ENCODE measurements at regions not wholly inside any gene's neighbourhood (a gene's known extent, or its start where the extent isn't known, plus 50 kb on each side); places are given as distances from the start of the nearest gene placed in this dataset.

DNA sequence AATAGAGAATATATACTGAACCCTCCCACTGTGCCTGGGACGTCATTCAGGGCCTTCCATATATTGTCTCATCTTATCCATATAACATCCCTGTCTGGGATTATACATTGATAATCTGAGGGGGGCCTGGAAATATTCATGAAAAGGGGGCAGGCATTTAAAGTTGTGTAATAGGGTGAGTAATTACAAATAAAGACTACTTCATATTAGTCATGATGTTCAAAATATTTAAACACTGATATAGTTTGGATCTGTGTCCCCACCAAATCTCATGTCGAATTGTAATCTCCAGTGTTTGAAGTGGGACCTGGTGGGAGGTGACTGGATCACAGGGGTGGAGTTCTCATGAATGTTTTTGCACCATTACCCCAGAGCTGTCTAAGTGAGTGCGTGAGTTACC lies 97.8 kb downstream of the AQP9 start:
- DNase-seq (ENCODE audit: low read depth, low spot score) = no peak

DNA sequence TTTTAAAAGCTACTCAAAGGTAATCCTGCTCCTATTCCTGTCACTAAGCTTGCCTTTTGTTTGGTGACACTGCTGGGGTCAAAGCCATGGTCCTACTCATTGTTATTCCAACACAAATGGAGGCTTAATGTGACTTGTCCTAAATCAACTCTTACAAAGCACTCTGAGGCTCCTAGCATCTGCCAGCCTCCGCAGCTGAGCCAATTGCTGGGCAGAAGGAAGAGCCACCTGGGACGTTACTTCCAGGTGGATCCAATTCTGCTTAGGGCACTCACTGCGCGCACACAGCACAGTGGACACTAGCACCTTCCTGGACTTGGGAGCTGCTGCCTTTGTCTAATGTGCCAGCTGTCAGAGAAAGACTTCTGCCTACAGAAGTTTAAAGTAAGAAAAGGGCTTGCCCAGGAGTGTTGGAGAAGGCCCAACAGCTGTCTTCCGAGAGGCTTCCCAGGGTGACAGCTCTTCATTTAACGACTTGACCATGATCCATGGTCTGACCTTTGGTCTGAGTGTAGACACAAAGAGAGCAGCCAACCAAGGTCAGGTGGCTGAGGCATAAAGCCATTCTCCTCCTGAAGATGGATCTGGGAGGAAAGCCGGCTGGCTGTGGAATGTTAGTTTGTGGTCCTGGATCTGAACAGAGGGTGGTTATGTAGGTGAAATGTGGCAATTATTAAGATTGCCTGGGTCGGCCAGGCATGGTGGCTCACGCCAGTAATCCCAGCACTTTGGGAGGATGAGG lies 102.2 kb downstream of the AQP9 start:
- DNase-seq (ENCODE audit: low read depth, low spot score) = no peak

DNA sequence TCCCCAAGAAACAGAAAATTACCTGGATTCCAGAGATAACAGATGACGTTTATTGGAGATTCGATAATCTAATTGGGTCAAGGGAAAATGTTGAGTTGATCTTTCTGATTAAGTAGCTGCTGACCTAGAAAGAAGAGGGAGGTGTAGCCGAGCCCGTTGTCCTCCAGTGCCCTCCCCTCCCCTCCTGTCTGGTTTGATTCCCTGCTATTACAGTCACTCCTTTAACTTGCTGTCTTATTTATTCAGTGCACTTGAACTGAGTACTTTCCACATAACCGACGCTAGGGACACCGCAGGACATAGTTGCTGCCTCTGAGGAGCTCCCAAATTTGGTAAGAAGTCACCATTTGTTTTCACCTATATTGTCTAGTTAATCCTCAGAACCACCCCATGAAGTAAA lies 103.7 kb downstream of the AQP9 start:
- no peak for DNase-seq (ENCODE audit: low read depth, low spot score)

DNA sequence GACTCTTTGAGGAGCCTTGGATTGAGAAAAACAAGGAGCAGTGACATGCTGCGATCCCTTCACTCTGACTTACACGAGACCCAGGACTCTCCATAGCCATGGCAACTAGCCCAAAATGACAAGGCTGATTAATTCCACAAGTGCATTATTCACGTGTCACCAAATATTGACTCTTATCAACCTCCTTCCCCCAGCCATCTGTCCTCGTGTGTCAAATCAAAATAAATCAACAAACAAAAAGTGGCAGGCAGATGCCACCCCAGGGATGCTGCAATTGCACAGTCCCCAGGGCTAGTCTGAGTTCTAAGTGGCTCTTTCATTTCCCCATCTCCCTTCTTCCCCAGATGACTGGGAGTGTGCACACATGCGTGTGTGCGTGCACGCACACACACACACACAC lies 104.9 kb downstream of the AQP9 start:
- DNase-seq (ENCODE audit: low read depth, low spot score) = no peak

DNA sequence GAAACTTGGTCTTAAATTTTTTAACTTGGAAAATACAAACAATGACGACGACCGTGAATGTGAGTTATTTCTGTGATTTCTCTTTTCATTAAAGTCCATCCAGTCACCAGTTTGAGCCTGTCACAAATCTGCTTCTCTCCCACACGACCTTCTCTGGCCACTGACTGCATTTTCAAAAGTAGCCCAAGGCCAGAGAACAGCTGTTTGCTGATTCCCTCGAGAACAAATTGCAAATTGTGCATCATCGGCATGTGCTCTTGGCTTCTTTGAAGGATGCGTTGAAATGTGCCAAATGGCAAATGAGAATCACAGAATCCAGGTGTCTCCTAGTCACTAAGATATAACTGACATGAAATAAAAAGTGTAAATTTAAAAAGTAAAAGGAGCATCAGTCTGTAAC lies 106.4 kb downstream of the AQP9 start:
- no peak for DNase-seq (ENCODE audit: low read depth, low spot score)

DNA sequence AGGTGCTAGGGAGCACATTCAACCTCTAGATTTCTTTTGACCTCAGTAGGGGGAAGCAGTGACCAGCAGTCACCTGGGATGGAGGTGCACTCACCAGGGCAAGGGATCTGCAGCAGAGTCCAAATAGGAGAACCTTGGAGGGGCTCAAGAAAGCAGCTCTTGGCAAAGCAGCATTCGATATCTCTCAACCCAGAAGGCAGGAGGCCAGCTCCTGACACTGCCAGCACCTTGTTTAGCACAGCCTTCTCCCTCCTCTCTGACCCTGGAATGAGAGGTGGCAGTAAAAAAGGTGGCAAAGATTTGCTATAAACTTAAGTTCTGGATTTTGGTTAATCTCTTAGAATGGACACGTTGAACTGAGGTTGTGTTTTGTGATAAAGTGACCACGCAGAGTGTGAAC lies 107.9 kb downstream of the AQP9 start:
- DNase-seq (ENCODE audit: low read depth, low spot score) = no peak

DNA sequence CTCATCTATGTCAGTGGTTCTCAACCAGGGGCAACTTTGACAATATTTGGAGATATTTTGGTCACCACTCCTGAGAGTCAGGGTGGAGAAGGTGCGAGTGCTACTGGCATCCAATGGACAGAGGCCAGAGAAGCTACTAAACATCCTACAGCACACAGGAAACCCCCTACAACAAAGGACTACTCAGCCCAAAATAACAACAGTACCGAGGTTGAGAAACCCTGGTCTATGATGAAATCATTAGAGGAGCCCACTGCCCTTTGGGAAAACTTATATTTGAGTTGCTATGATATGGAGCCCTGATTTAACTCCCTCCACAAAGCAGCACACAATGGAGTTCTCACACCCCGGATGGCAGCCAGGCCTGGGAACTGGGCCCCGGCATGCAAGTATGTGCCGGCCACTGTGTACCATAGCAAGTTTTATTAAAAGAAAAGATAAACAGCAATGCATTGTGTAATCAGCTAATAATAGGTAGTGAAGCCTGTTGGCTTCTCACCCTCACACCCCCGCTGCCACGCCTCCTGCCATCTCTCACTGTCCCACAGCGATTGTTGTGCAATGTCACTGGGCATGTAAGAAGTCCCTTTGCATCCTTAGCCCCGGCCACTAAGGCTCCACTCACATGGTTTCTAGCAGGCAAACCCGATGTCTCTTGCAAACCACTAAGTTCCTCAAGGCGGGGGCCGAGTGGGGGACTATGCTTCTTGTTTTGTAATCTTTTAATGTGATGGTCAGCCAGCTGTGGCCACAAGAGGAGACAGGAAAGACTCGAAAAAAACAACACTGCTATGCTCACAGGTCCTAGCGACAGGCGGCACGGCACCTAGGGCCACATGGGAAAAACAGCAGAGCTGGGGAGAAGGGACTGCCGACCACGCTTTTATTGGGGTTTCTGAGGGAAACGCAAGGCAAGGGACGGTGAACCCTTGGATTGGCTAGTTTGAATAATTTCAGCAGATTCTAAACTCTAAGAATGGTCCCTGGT lies 110.0 kb downstream of the AQP9 start:
- no peak for DNase-seq (ENCODE audit: low read depth, low spot score)

DNA sequence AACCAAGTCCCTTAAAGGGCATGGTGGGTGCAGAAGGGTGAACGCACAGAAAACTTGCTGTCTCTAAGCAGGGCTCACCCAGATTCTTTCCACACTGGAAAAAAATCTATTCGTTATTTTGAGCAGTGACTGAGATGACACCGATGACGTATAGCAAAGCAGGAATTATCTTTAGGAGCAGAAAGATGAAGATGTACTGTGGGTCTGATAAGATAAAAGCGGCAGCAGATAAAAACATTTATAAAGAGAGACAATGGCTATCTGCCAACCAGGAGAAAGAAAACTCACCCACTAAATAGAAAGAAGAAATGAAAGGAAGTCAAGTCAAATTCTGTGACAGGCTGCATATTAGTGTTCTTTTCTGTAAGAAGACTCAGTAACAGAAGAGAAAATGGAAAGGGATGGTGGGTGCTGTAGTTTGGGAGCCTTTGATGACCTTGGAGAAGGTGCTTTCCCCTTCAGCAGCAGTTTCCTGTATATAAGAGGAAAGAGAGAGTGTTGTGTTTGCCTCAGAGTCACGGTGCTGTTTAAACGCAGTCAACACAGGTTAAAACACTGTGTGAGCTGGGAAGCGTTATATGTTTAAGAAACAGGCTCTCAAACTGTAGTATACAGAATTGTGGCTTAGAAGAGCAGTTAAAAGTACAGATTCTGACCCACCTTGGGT lies 111.6 kb downstream of the AQP9 start:
- DNase-seq (ENCODE audit: low read depth, low spot score) = no peak

DNA sequence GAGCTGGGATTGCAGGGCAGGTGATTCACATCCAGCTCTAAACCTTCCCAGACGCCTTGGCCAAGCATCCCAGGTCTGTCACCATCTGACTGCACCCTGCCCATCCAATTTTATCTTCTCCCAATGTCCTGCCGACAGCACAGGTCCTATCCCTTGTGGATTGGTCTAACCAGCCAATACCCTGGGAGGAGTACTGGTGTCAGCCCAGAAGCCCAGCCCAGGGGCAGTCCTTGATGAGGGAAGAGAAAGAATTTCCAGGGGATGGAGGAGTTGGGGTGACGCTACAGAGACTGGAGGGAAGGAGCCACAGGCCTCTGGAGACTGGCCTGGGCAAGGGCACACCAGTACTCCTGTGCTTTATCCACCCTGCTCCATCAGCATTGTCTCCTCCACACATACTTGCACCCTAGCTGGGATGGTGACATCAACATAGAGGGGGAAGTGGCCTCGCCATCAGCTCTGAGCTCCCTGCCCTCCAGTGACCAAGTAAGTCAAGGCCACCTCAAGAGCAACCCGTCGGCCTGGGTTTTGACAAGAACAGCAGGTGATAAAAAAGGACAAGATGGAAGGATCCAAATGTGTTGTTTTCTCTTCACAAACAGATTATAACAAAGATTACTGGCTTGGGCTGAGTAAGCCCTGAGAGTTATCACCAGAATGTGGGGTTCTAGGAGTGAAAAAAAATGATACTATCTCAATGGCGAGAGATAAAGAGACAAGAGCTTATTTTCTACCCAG lies 114.6 kb downstream of the AQP9 start:
- DNase-seq (ENCODE audit: low read depth, low spot score) = no peak

DNA sequence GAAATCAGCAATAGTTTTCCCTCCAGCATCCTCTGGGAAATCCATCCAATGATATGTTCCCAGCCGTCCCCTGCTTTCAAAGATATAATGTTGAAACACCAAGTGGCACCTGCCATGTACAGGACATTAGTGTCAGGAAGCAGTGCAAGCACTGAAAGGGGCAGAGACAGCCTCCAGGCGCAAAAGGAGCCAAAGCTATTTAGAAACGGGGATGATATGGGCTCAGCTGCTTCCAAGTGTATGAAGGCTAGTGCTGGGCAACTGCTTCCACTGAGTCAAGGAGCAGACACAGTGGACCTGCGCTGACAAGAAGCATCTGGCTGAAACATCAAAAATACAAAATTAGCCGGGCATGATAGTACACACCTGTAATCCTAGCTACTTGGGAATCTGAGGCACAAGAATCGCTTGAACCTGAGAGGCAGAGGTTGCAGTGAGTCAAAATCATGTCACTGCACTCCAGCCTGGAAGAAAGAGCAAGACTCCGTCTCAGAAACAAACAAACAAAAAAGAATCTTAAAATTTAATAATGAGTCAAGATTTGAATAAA lies 119.7 kb downstream of the AQP9 start:
- DNase-seq (ENCODE audit: low read depth, low spot score) = no peak

DNA sequence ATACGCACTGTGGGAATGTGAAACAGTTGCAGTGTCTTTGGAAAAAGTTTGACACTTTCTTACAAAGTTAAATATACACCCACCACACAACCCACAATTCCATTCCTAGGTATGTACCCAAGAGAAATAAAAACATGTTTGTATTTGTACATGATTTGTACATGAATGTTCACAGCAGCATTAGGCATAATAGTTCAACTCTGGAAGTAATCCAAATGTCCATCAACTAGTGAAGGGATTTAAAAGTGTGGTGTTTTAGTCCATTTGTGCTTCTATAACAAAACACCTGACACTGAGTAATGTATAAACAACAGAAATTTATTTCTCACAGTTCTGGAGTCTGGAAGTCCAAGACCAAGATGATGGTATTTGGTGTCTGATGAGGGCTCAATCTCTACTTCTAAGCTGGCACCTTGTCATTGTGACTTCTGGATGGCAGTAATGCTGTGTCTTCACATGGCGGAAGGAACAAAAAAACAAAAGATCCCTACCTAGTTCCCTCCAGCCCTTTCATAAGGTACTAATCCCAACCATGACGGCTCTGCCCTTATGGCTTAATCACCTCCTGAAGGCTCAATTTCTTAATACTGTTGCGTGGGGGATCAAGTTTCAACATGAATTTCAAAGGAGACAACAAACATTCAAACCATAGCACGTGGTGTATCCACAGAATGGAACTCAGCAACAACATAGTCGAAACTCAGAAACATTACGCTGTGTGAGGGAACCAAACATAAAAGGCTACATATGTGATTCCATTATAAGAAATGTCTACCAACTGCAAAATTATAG lies 120.5 kb downstream of the AQP9 start:
- peak; percentile 9 for DNase-seq (ENCODE audit: low read depth, low spot score)

DNA sequence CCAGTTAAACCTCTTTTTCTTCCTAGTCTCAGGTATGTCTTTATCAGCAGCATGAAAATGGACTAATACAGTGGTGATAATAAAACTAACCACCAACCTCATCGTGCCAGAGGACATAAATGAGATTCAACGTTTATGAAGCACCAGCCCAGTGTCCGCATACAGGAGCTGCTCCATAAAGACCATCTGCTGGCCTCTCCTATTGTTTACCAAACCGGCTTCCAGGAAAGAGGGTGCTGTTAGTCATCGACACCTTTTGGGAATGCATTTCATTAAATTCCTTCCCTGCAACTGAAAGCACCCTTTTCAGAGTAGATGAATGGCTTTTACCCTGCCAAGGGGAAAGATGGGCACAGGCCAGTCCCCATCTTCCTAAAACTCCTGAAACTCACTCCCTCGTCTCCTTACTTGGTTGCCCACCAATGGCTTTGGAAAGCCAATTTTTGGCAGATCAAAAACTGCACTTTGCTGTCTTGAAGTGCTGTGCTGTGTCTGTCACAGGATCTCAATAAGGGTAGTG lies 122.1 kb downstream of the AQP9 start:
- no peak for DNase-seq (ENCODE audit: low read depth, low spot score)

DNA sequence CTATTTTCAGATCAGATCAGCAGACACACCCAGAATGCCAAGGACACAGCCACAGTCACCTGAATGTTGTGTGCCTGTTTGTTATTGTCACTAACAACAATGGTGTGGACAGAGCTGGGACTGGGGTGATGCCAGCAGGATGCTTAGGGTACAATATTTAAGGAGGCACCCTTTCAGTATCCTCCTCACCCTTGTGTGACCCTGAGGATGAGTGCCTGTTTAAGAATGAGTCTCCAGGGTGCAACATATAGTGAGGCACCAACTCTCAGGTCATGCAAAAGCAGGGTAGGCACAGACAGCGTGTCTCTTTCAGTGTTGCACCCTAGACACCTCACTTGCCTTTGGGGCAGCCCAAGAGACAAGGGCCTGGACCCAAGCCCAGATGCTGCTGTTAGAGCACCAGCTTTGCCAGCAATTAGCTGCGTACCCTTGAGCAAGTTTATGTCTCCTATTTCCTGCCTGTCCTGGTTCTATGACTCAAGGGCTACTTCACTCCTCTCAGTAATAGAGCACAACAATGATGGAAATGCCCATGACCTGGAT lies 122.6 kb downstream of the AQP9 start:
- DNase-seq (ENCODE audit: low read depth, low spot score) = peak; percentile 26

DNA sequence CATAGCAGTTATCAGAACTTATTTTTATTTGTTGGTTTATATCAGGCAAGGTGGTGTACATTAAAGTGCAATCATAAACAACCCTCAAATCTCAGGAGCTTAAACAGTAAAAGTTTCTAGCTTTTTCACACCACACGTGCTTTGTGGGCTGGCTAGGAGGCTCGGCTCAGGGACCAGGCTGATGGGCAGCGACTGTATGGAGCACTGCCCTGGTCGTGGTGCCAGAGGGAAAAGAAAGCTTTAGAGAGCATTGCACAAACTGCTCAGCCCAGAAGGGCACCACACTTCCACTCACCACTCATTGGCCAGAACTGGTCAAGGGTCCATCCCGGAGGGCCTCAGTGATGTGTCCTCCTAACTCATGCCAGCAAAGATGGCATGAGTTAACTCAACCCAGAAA lies 123.2 kb downstream of the AQP9 start:
- no peak for DNase-seq (ENCODE audit: low read depth, low spot score)

DNA sequence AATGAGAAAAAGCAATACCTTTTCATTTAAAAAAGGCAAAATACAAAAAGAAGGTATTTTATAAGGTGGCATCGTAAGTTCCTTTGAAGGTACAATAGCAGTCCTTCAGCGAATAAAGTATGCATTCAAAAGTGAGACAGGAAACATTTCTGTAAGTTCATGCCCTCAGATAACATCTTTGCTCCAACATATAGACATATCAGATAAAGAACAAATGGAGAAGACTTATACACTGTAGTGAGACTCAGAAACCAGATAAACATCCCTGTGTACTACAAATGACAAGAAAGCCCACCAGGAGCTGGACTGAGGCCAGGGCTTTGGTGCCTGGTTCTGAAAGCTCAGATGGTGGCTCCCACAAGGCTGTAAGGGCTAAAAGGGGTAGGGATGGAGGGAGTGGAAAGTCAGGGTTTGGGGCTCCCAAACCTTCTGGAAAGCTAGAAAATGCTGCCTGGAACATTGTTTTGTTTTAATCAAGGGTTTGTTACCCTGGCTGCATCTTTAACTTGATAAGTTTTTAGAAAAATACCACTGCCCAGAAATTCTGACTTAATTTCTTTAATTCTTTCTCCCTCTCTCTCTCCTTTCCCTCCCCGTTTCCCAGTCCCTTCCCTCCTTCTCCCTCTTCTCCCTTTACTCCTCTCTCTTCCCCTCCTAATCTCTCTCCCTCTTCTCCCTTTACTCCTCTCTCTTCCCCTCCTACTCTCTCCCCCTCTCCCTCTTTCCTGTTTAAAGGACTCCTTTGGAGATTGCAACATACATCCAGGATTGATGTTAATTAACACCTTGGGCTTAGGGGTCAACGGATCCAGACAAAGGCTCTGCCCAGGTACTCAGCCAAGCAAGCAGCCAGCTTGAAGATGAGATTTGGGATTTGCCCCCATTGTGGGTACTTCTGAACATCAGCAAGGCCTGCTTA lies 126.1 kb downstream of the AQP9 start:
- no peak for DNase-seq (ENCODE audit: low read depth, low spot score)

DNA sequence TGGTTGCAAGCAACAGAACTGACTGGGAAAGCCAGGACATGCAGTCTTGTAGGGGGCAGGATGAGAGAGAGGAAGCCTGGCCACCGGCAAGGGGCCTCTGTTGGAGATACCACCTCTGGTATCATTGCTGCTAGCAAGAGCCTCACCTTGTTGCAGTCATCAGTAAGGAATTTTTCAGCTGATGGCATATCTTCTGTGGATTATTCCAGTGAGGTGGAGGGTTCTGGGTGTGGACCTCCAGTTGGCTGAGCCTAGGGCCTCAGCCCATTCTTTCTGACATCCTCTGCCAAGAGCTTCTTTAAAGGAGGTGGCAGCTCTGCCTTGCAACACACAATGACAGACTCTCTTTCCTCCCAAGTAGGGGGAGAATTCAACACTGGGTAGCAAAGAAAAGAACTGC lies 128.9 kb downstream of the AQP9 start:
- DNase-seq (ENCODE audit: low read depth, low spot score) = no peak

DNA sequence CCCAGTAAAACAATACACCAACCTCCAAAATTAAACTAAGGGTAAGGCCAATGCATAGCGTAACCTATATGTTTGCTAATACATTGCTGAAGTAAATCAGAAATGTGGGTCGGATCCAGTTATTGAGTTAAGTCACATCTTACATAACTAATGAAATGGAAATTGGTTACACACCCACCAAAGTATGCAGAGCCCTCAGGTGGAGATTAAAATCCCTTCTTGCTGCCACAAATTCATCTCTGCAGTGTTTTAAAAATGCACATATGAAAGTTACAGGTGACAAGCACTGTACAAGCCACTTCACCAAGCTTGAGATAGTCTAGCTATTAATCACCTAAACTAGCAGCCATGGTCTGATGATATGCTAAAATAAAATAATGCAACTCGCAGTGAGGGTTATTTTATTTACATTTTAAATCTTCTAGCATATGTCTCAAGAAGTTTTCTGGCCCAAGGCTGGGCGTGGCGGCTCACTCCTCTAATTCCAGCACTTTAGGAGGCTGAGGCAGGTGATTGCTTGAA lies 130.6 kb downstream of the AQP9 start:
- DNase-seq (ENCODE audit: low read depth, low spot score) = no peak

All from astrocyte of the hippocampus (primary cell).